B cell (primary cell): ENCODE measurements at regions not wholly inside any gene's neighbourhood (a gene's known extent, or its start where the extent isn't known, plus 50 kb on each side); places are given as distances from the start of the nearest gene placed in this dataset.

Source experiments
- EZH2 ChIP-seq: IDR thresholded peaks from 2 replicates; pipeline ENCODE4 v1.6.1; 2012; ENCODE audit warnings: borderline replicate concordance, low read depth, mild to moderate bottlenecking, moderate library complexity, low read length; ENCODE audit not compliant: insufficient read depth, poor library complexity, severe bottlenecking
- TF ChIP-seq, protein P1 (sequence below): fragments of 200-600 bp; IDR thresholded peaks from one replicate; pipeline ENCODE4 v1.8.0; 2022; ENCODE audit warnings: antibody characterized with exemption, mild to moderate bottlenecking

- TF ChIP-seq, protein P1, sequence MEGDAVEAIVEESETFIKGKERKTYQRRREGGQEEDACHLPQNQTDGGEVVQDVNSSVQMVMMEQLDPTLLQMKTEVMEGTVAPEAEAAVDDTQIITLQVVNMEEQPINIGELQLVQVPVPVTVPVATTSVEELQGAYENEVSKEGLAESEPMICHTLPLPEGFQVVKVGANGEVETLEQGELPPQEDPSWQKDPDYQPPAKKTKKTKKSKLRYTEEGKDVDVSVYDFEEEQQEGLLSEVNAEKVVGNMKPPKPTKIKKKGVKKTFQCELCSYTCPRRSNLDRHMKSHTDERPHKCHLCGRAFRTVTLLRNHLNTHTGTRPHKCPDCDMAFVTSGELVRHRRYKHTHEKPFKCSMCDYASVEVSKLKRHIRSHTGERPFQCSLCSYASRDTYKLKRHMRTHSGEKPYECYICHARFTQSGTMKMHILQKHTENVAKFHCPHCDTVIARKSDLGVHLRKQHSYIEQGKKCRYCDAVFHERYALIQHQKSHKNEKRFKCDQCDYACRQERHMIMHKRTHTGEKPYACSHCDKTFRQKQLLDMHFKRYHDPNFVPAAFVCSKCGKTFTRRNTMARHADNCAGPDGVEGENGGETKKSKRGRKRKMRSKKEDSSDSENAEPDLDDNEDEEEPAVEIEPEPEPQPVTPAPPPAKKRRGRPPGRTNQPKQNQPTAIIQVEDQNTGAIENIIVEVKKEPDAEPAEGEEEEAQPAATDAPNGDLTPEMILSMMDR = no peak
- no peak for TF ChIP-seq EZH2
Measured at GRCh38 chr6:164578616-164579015, 730.8 kb downstream of the C6orf118 start.
